ENCODE measurements at regions not wholly inside any gene's neighbourhood (a gene's known extent, or its start where the extent isn't known, plus 50 kb on each side); places are given as distances from the start of the nearest gene placed in this dataset.

GRCh38 chr16:65679785-65680184 lies 557.9 kb upstream of the CDH11 start:
- TF ChIP-seq CTCF (IDR thresholded peaks at IDR 0.05) (no peak), POLR2AphosphoS5 (IDR thresholded peaks at IDR 0.05) (no peak)
